ENCODE measurements at regions not wholly inside any gene's neighbourhood (a gene's known extent, or its start where the extent isn't known, plus 50 kb on each side); places are given as distances from the start of the nearest gene placed in this dataset.
"Not testable (repeated sequence)": the region's sequence is repeated elsewhere in the genome, so short reads cannot be mapped to it uniquely, and the experiment has no call there.

- H3K4me2 ChIP-seq: no peak overlapping the region
- no peak overlapping the region for H3K4me3 ChIP-seq (IDR thresholded peaks at IDR 0.05; ENCODE audit: insufficient read depth, low read depth, low read length)
- H3K27me3 ChIP-seq (ENCODE audit: insufficient read depth, low read depth): no peaks in the 10 kb centered on the region
- H3K36me3 ChIP-seq (ENCODE audit: insufficient read depth): no peaks in the 10 kb centered on the region
- no peaks in the 10 kb centered on the region for H4K20me1 ChIP-seq (ENCODE audit: insufficient read depth)
- no peak for TF ChIP-seq CTCF (conservative IDR thresholded peaks at IDR 0.05; ENCODE audit: low read depth, low read length)
- H3K4me1 ChIP-seq (ENCODE audit: low read depth, poor library complexity, severe bottlenecking): no peaks in the 10 kb centered on the region
- H3K27ac ChIP-seq: no peak overlapping the region
- H2AFZ ChIP-seq (ENCODE audit: low read depth): no peak overlapping the region
- H3K9ac ChIP-seq: no peak overlapping the region
- H3K79me2 ChIP-seq (ENCODE audit: insufficient read depth, low read depth): no peaks in the 10 kb centered on the region
Measured at GRCh38 chr5:18523380-18523779, 889.1 kb downstream of the TAF11L14 start.

GRCh38 chr5:18526792-18527405 lies 892.6 kb downstream of the TAF11L14 start:
- no peaks in the 10 kb centered on the region for H3K79me2 ChIP-seq (ENCODE audit: insufficient read depth, low read depth)
- H3K4me3 ChIP-seq (IDR thresholded peaks at IDR 0.05; ENCODE audit: insufficient read depth, low read depth, low read length): no peak overlapping the region
- H3K36me3 ChIP-seq (ENCODE audit: insufficient read depth): no peaks in the 10 kb centered on the region
- no peak overlapping the region for H3K9ac ChIP-seq
- no peak for TF ChIP-seq CTCF (conservative IDR thresholded peaks at IDR 0.05; ENCODE audit: low read depth, low read length)
- no peaks in the 10 kb centered on the region for H4K20me1 ChIP-seq (ENCODE audit: insufficient read depth)
- H3K4me2 ChIP-seq: no peak overlapping the region
- H3K27me3 ChIP-seq (ENCODE audit: insufficient read depth, low read depth): no peaks in the 10 kb centered on the region
- no peak overlapping the region for H2AFZ ChIP-seq (ENCODE audit: low read depth)
- H3K4me1 ChIP-seq (ENCODE audit: low read depth, poor library complexity, severe bottlenecking): no peaks in the 10 kb centered on the region
- no peak overlapping the region for H3K27ac ChIP-seq

GRCh38 chr5:18533137-18533536 lies 898.9 kb downstream of the TAF11L14 start:
- Histone ChIP-seq H3K4me3 (IDR thresholded peaks at IDR 0.05; ENCODE audit: insufficient read depth, low read depth, low read length) (no peak overlapping the region), H3K4me1 (ENCODE audit: low read depth, poor library complexity, severe bottlenecking) (no peaks in the 10 kb centered on the region), H3K36me3 (ENCODE audit: insufficient read depth) (no peaks in the 10 kb centered on the region), H3K79me2 (ENCODE audit: insufficient read depth, low read depth) (no peaks in the 10 kb centered on the region), H4K20me1 (ENCODE audit: insufficient read depth) (no peaks in the 10 kb centered on the region), H3K4me2 (no peak overlapping the region), H3K9ac (no peak overlapping the region), H2AFZ (ENCODE audit: low read depth) (no peak overlapping the region), H3K27me3 (ENCODE audit: insufficient read depth, low read depth) (no peaks in the 10 kb centered on the region), H3K27ac (no peak overlapping the region)
- TF ChIP-seq CTCF (conservative IDR thresholded peaks at IDR 0.05; ENCODE audit: low read depth, low read length): no peak

- H3K36me3 ChIP-seq (ENCODE audit: insufficient read depth): no peaks in the 10 kb centered on the region
- no peak for TF ChIP-seq CTCF (conservative IDR thresholded peaks at IDR 0.05; ENCODE audit: low read depth, low read length)
- H4K20me1 ChIP-seq (ENCODE audit: insufficient read depth): no peaks in the 10 kb centered on the region
- no peak overlapping the region for H2AFZ ChIP-seq (ENCODE audit: low read depth)
- no peaks in the 10 kb centered on the region for H3K27me3 ChIP-seq (ENCODE audit: insufficient read depth, low read depth)
- no peak overlapping the region for H3K4me3 ChIP-seq (IDR thresholded peaks at IDR 0.05; ENCODE audit: insufficient read depth, low read depth, low read length)
- no peak overlapping the region for H3K4me2 ChIP-seq
- H3K4me1 ChIP-seq (ENCODE audit: low read depth, poor library complexity, severe bottlenecking): no peaks in the 10 kb centered on the region
- no peaks in the 10 kb centered on the region for H3K79me2 ChIP-seq (ENCODE audit: insufficient read depth, low read depth)
- H3K9ac ChIP-seq: no peak overlapping the region
- H3K27ac ChIP-seq: no peak overlapping the region
Measured at GRCh38 chr5:18534119-18534518, 899.9 kb downstream of the TAF11L14 start.

GRCh38 chr5:18535753-18536152 lies 901.5 kb downstream of the TAF11L14 start:
- not testable (repeated sequence) for H2AFZ ChIP-seq (ENCODE audit: low read depth); H3K9ac ChIP-seq; H3K4me1 ChIP-seq (ENCODE audit: low read depth, poor library complexity, severe bottlenecking); H3K36me3 ChIP-seq (ENCODE audit: insufficient read depth); H3K4me2 ChIP-seq; H3K27me3 ChIP-seq (ENCODE audit: insufficient read depth, low read depth); H3K79me2 ChIP-seq (ENCODE audit: insufficient read depth, low read depth); H3K4me3 ChIP-seq (IDR thresholded peaks at IDR 0.05; ENCODE audit: insufficient read depth, low read depth, low read length); H3K27ac ChIP-seq; H4K20me1 ChIP-seq (ENCODE audit: insufficient read depth)
